IPS-20b (cell line): ENCODE measurements at regions not wholly inside any gene's neighbourhood (a gene's known extent, or its start where the extent isn't known, plus 50 kb on each side); places are given as distances from the start of the nearest gene placed in this dataset.
"Not testable (repeated sequence)": the region's sequence is repeated elsewhere in the genome, so short reads cannot be mapped to it uniquely, and the experiment has no call there.

Experiments
- H3K27ac ChIP-seq: one replicate; pipeline ENCODE4 v1.5.1; 2013; ENCODE audit warnings: low read length
- H3K27me3 ChIP-seq: 2 replicates; pipeline ENCODE4 v1.6.1; 2013; ENCODE audit warnings: mild to moderate bottlenecking, low read length, inconsistent platforms; ENCODE audit not compliant: insufficient read depth
- H3K36me3 ChIP-seq: 2 replicates; pipeline ENCODE4 v1.6.1; 2013; ENCODE audit warnings: low read depth, mild to moderate bottlenecking, inconsistent platforms, low read length, moderate library complexity; ENCODE audit not compliant: insufficient read depth
- H3K4me1 ChIP-seq: 2 replicates; pipeline ENCODE4 v1.6.1; 2013; ENCODE audit warnings: mild to moderate bottlenecking, control low read depth, inconsistent platforms, low read length, moderate library complexity; ENCODE audit not compliant: insufficient read depth
- H3K4me3 ChIP-seq: 2 replicates; pipeline ENCODE4 v1.5.1; 2013; ENCODE audit warnings: mild to moderate bottlenecking, low read length, inconsistent platforms
- H3K9ac ChIP-seq: 2 replicates; pipeline ENCODE4 v1.6.1; 2013; ENCODE audit warnings: low read depth, mild to moderate bottlenecking, inconsistent platforms, low read length, moderate library complexity
- H3K9me3 ChIP-seq: 2 replicates; pipeline ENCODE4 v1.6.1; 2013; ENCODE audit warnings: mild to moderate bottlenecking, low read depth, low read length, inconsistent platforms; ENCODE audit not compliant: insufficient read depth

DNA sequence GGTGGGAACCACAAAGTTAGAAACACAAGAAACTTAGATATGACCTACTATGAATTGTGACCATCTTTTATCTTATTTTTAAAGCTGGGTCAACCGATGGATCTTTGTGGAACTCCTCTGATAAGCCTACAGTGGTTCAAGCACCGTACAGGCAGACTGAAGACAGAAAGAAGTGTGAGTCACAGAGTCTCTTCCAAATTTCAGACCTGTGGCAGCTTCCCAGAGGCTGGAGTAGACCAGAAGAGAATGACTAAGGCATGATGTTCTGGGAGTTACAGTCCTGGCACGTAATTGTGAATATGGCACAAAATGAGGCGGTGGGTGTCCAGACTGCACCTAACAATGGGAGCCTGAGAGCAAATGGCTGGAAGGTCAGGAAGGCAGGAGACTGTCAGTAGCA lies 70.0 kb downstream of the LMO4 start:
- Histone ChIP-seq H3K27me3 (no peaks in the 10 kb centered on the region), H3K36me3 (no peaks in the 10 kb centered on the region), H3K27ac (no peak overlapping the region), H3K4me3 (no peak overlapping the region), H3K9ac (no peak overlapping the region), H3K4me1 (no peaks in the 10 kb centered on the region), H3K9me3 (no peaks in the 10 kb centered on the region)

DNA sequence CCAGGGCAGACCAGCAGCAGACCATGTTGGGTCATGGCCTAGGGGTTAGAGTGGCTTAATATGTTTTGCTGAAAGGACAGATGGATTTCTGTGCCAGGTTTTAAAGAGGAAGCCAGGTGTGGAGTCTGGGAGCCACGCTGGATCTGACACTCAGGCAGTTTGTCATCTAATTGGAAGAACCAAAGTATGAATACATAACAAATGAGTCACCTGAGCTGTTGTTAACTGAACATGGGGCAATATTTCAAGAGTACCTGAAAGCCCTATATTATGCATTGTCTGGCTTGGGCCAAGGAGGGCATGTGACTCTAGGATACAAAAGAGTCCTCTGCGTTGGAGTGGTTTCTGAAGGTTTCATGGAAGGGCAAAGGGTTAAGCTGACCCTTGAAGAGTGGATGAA lies 70.6 kb downstream of the LMO4 start:
- no peak overlapping the region for H3K27ac ChIP-seq
- H3K9me3 ChIP-seq = no peaks in the 10 kb centered on the region
- H3K4me1 ChIP-seq = no peaks in the 10 kb centered on the region
- H3K27me3 ChIP-seq = no peaks in the 10 kb centered on the region
- no peak overlapping the region for H3K4me3 ChIP-seq
- H3K36me3 ChIP-seq = no peaks in the 10 kb centered on the region
- no peak overlapping the region for H3K9ac ChIP-seq

DNA sequence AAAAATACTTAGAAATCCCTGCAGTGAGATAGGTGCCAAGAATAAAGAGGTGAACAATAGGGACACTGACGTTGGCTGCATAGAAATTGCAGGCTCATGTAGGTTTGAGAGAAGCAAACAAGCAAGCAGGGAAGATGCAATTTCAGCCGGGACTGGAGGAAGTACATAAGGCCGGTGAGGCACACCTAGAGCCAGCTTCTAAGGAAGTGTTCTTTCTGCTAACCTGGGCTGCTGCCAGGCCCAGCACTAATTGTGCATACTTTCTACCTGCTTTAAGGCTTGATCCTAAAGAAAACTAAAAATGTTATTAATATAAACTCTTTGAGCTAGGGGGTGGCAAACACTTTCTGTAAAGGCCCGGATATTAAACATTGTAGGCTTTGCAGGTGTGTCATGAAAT lies 71.0 kb downstream of the LMO4 start:
- H3K27me3 ChIP-seq = no peaks in the 10 kb centered on the region
- no peak overlapping the region for H3K27ac ChIP-seq
- H3K9ac ChIP-seq = no peak overlapping the region
- H3K4me3 ChIP-seq = no peak overlapping the region
- H3K9me3 ChIP-seq = no peaks in the 10 kb centered on the region
- no peaks in the 10 kb centered on the region for H3K36me3 ChIP-seq
- no peaks in the 10 kb centered on the region for H3K4me1 ChIP-seq

DNA sequence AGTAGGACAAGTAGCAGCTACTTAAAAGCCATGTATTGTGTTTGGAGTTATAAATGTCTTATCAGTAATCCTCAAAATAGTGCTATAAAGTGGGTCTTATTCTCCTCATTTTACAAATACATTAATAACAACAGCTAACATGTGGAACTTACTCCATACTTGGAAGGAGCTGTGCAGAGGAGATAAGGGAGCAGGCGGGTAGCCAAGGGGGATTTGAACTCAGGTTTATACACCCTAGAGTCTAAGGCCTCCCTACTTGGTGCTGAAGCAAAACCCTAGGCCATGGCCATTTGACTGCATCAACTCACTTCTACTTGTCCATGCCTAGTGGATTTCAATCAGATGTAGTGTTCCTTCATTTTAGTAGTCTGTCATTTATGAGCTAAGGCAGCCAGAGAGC lies 72.1 kb downstream of the LMO4 start:
- Histone ChIP-seq H3K9me3 (no peaks in the 10 kb centered on the region), H3K4me1 (no peaks in the 10 kb centered on the region), H3K36me3 (no peaks in the 10 kb centered on the region), H3K27me3 (no peaks in the 10 kb centered on the region), H3K27ac (no peak overlapping the region), H3K4me3 (no peak overlapping the region), H3K9ac (no peak overlapping the region)

DNA sequence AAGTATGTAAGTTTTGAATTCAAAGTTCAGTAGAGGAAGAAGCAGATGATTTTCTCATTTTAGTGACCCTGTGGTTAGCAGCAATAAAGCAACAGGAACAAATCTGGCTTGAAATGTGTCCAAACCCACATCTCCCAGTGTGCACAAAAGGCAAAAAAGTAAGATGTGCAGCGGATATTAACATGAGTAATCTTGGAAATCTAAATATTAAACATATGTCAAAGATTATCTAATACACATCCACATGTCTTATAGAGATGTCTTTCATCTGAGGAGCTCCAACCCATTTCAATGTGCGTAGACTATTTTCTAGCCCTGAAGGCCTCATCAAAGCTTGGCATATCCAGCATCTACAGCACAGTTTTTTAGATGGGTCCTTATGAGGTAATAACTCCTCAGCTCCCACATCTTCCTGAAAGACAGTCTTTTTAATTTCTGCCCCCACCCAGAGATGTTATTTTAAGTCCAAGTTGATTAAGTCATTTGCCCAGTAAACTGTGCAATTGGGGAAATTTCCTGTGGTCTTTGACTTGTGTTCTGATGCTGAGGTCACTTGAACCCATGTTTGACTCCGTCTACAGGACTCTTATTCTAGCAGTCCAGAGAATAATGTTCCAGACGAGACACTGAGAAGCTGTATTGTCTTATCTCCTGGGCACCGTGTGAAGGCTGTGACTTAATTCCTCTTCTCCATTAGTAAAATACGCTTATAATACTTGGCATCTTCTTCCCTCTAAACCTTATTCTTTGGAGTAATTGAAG lies 73.7 kb downstream of the LMO4 start:
- H3K9ac ChIP-seq = no peak overlapping the region
- H3K27ac ChIP-seq = no peak overlapping the region

DNA sequence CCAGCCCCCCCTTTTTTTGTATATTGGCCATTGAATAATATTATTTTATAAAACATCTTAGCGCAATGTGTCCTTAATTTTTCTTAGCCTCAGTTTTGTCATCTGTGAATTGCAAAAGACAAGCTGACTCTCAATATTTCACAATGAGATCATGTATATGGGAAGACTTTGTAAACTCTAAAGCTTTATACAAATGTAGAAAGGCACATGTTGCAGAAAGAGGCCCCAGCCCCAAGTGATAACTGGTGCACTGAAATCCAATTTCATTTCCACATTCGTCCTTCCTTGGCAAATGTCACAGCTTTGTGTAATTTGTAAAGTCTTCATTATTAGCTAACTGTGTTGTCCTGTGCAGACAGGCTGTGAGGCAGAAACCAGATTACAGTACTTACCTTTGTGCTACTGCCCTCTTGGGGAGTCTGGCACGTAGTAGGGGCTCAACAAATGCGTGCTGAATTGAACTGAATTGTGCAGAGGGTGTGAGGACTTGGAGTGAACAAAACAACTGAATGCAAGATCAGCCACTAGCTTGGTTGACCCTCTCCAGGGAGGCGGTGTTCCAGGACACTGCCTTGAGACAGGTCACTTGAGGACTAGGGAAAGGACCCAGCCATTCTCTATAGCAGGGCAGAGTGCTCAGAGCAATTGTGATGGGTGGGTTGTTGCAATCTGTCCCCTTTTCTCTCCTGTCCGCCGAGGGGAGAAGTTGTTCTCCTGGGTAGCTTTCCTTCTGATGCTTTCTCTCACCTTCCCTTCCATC lies 74.6 kb downstream of the LMO4 start:
- Histone ChIP-seq H3K27ac (no peak overlapping the region), H3K4me1 (no peaks in the 10 kb centered on the region), H3K9me3 (no peaks in the 10 kb centered on the region), H3K27me3 (no peaks in the 10 kb centered on the region), H3K9ac (no peak overlapping the region), H3K36me3 (no peaks in the 10 kb centered on the region), H3K4me3 (no peak overlapping the region)

More for the DNA sequence above, 73.7 kb downstream of the LMO4 start:
- no peaks in the 10 kb centered on the region for H3K27me3 ChIP-seq
- no peaks in the 10 kb centered on the region for H3K9me3 ChIP-seq
- no peak overlapping the region for H3K4me3 ChIP-seq
- H3K36me3 ChIP-seq = no peaks in the 10 kb centered on the region
- H3K4me1 ChIP-seq = no peaks in the 10 kb centered on the region

DNA sequence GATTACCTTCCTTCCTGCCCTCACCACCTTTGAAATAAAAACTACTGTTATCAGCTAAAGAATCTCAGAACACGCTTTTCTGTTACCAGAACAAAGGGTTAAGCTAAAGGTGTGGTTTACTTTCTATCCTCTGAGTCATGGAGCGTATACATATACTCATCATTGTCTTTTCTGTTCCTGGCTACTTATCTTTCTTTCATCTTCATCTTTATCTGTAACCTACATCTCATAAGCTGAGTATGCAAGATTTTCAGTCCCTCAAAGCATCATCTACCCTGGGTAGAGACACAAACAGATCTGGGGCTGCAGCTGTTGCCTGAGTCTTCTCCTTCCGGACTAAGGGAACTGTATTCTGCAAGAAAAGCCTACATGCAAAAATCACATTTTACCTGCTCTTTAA lies 75.6 kb downstream of the LMO4 start:
- Histone ChIP-seq H3K9me3 (no peaks in the 10 kb centered on the region), H3K4me3 (no peak overlapping the region), H3K4me1 (no peaks in the 10 kb centered on the region), H3K9ac (no peak overlapping the region), H3K27ac (no peak overlapping the region), H3K27me3 (no peaks in the 10 kb centered on the region), H3K36me3 (no peaks in the 10 kb centered on the region)

DNA sequence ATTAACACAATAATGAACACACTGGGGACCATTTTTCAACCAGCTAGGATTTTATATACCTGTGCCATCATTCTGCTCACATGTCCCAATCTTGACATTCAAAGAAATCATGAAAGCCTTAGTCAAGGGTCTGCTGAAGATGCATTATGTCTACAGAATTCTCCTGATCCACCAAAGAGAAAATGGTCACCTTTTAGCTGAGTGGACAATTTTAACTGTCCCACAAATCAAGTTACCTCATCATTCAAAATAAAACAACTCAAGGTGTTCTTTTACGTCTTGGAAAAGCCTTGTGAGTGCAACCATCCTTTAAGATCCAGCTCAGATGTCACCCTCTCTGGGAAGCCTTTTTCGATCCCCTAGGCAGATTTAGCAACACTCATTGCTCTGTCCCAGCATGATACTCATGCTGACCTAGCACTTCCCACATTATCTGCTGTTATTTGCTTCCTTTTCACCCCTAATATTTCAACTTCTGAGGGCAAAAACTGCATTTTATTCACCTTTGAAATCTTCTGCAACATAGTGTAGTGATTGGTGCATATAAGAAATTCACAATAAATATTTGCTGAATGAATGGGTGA lies 80.1 kb downstream of the LMO4 start:
- H3K9me3 ChIP-seq = no peaks in the 10 kb centered on the region
- H3K4me3 ChIP-seq = no peak overlapping the region
- H3K9ac ChIP-seq = no peak overlapping the region
- H3K4me1 ChIP-seq = no peaks in the 10 kb centered on the region
- H3K27me3 ChIP-seq = no peaks in the 10 kb centered on the region
- H3K27ac ChIP-seq = no peak overlapping the region
- no peaks in the 10 kb centered on the region for H3K36me3 ChIP-seq

DNA sequence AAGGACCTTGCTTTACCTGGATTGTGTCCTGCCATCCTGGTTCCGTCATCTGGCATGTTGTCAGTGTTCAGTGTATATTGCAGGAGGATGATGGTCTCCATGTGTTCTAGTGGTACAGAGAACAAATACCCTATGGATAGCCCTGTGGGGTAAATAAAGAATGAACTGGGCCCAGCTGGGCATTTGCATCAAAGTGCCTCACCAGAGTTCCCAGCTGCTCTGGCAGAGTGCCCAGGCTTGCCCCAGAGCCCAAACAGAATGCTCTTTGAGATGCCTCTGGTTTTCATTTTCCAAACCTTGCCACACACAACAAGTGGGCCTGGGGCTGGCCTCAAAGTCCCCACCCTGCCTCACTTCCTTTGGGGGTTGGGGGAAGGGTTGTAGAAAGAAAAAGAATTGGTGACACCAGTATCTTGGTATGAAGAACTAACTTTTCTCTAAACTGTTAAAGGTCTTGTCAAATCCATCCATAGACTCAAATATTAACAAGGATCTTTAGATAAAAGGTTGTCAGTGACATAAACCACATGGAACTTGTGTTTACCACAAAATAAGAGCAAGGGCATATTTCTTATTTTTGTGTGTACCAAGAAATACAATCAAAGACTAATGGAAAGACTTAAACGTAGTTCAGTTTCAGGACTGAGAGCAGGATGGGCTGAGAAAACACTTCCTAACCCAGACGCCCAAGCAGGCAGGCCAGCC lies 82.2 kb downstream of the LMO4 start:
- H3K27me3 ChIP-seq = no peaks in the 10 kb centered on the region
- H3K36me3 ChIP-seq = no peaks in the 10 kb centered on the region
- H3K27ac ChIP-seq = no peak overlapping the region
- H3K4me3 ChIP-seq = no peak overlapping the region
- no peaks in the 10 kb centered on the region for H3K4me1 ChIP-seq
- H3K9ac ChIP-seq = no peak overlapping the region
- H3K9me3 ChIP-seq = no peaks in the 10 kb centered on the region

DNA sequence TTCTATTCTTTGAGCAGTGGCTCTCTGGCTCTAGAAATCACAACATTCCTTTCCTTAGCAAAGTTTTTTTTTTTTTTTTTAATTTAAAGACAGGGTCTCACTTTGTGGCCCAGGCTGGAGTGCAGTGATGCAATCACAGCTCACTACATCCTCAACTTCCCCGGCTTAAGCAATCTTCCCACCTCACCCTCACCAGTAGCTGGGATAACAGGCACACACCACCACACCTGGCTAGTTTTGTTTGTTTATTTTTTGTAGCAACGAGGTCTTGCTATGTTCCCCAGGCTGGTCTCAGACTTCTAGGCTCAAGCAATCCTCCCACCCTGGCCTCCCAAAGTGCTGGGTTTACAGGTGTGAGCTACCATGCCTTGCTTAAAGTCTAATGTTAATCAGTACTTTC lies 85.2 kb downstream of the LMO4 start:
- H3K27ac ChIP-seq, H3K9me3 ChIP-seq, H3K4me1 ChIP-seq: not testable (repeated sequence)

DNA sequence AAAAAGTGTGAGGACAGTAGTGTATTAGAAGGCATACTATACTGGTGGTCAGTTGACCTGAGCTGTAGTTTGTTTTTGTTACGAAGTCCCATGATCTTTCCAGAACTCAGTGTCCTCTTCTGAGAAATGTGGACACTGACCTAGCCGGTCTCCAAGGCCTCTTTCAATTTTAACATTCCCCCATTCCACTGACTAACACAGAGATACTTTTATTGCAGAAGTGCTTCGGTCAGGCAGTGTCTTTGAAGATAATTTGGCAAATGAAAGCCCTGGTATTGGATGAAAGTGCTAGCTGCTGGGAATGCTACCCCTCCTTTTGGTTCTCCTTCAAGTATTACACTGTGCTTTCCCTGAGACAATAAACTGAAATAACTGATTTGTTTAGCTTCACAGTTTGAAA lies 89.4 kb downstream of the LMO4 start:
- H3K36me3 ChIP-seq = no peaks in the 10 kb centered on the region
- H3K4me1 ChIP-seq = no peaks in the 10 kb centered on the region
- no peaks in the 10 kb centered on the region for H3K27me3 ChIP-seq
- H3K27ac ChIP-seq = no peak overlapping the region
- H3K9me3 ChIP-seq = no peaks in the 10 kb centered on the region
- H3K9ac ChIP-seq = no peak overlapping the region
- H3K4me3 ChIP-seq = no peak overlapping the region

More for the DNA sequence above, 85.2 kb downstream of the LMO4 start:
- not testable (repeated sequence) for H3K9ac ChIP-seq, H3K36me3 ChIP-seq, H3K4me3 ChIP-seq, H3K27me3 ChIP-seq
